B cell (primary cell): ENCODE measurements at regions not wholly inside any gene's neighbourhood (a gene's known extent, or its start where the extent isn't known, plus 50 kb on each side); places are given as distances from the start of the nearest gene placed in this dataset.

Experiments used
- ATAC-seq: fragments of 200-7000 bp; cut with Tn5 transposase; one replicate; pipeline ENCODE4 v1.10.0; 2021; ENCODE audit warnings: low read depth, mild to moderate bottlenecking, moderate number of reproducible peaks, moderate library complexity
- CTCF ChIA-PET: fragments of 350-600 bp; sonication (Branson Sonifier 250); formaldehyde crosslinking; loops from one replicate; lab custom pipeline; 2021; ENCODE audit warnings: antibody characterized with exemption, inconsistent platforms; lab: Charles Lee
- POLR2A ChIA-PET: fragments of 350-600 bp; sonication (Branson Sonifier 250); formaldehyde crosslinking; loops from one replicate; lab custom pipeline; 2021; ENCODE audit warnings: antibody characterized with exemption; lab: Charles Lee
- DNase-seq: peaks from one replicate; pipeline ENCODE4 v3.0.0; 2013
- H2AFZ ChIP-seq: 2 replicates; pipeline ENCODE4 v1.6.1; 2012; ENCODE audit warnings: mild to moderate bottlenecking, low read depth, low read length; ENCODE audit not compliant: insufficient read depth, poor library complexity, severe bottlenecking
- H3K27ac ChIP-seq, 2 donors: 1 replicate in 1 of 2; 2 replicates in 1 of 2; pipeline ENCODE4 v1.5.1; 2012 to 2013; ENCODE audit warnings: low read length in 2 of 2, mild to moderate bottlenecking in 2 of 2, moderate library complexity in 1 of 2
- H3K27me3 ChIP-seq, 4 experiments: fragments of 200-600 bp in 1 of 4; sonication (generic) in 1 of 4; replicated peaks in 1 of 4; 1 replicate in 2 of 4; 2 replicates in 2 of 4; pipeline versions ENCODE4 v1.6.1 to v1.7.0; 2013 to 2016; ENCODE audit warnings: low read length in 3 of 4, mild to moderate bottlenecking in 2 of 4, mixed read lengths in 1 of 4, moderate library complexity in 1 of 4; ENCODE audit not compliant: insufficient read depth in 4 of 4, control insufficient read depth in 3 of 4; ENCODE audit errors: control extremely low read depth in 1 of 4
- H3K36me3 ChIP-seq, 2 experiments: replicated peaks in 1 of 2; 1 replicate in 1 of 2; 2 replicates in 1 of 2; pipeline versions ENCODE4 v1.6.1 to v1.7.1; 2013; ENCODE audit warnings: low read length in 1 of 2; ENCODE audit not compliant: insufficient read depth in 2 of 2, control insufficient read depth in 1 of 2; ENCODE audit errors: control extremely low read depth in 1 of 2, extremely low read depth in 1 of 2
- H3K4me1 ChIP-seq, 2 donors: fragments of 200-600 bp in 1 of 2; sonication (generic) in 1 of 2; 1 replicate in 1 of 2; 2 replicates in 1 of 2; pipeline versions ENCODE4 v1.5.1 to v1.6.1; 2013 to 2017; ENCODE audit warnings: low read length in 2 of 2; ENCODE audit not compliant: control insufficient read depth in 2 of 2, insufficient read depth in 2 of 2
- H3K4me2 ChIP-seq: replicated peaks from 2 replicates; pipeline ENCODE3; 2012; ENCODE audit warnings: mild to moderate bottlenecking, low read depth, low read length; ENCODE audit not compliant: poor library complexity, severe bottlenecking
- H3K4me3 ChIP-seq, 5 experiments: fragments of 200-600 bp in 1 of 5; sonication (generic) in 1 of 5; 1 replicate in 3 of 5; 2 replicates in 2 of 5; pipeline versions ENCODE4 v1.5.1 to v1.7.0; 2011 to 2016; ENCODE audit warnings: low read length in 4 of 5, mild to moderate bottlenecking in 4 of 5, low read depth in 2 of 5, control low read depth in 1 of 5, moderate library complexity in 1 of 5; ENCODE audit not compliant: insufficient read depth in 1 of 5; ENCODE audit errors: control extremely low read depth in 1 of 5, extremely low read depth in 1 of 5
- H3K79me2 ChIP-seq: fragments of 200-600 bp; sonication (generic); one replicate; pipeline ENCODE4 v1.6.0; 2016; ENCODE audit warnings: low read length; ENCODE audit not compliant: control insufficient read depth, insufficient read depth
- H3K9ac ChIP-seq: fragments of 200-600 bp; sonication (generic); 2 replicates; pipeline ENCODE4 v1.6.1; 2017; ENCODE audit warnings: mild to moderate bottlenecking, low read length, moderate library complexity
- H3K9me3 ChIP-seq, 3 donors: one replicate each; pipeline versions ENCODE4 v1.6.1 to v1.7.1; 2013; ENCODE audit warnings: low read length in 2 of 3; ENCODE audit not compliant: control insufficient read depth in 2 of 3, insufficient read depth in 1 of 3; ENCODE audit errors: control extremely low read depth in 1 of 3
- H4K20me1 ChIP-seq: 2 replicates; pipeline ENCODE4 v1.6.0; 2012; ENCODE audit warnings: mild to moderate bottlenecking, low read length; ENCODE audit not compliant: insufficient read depth, control insufficient read depth, poor library complexity, severe bottlenecking
- H3K27ac Mint-ChIP-seq: one replicate; pipeline ENCODE4 v1.8.0; 2021; ENCODE audit warnings: mixed read lengths
- H3K27me3 Mint-ChIP-seq: one replicate; pipeline ENCODE4 v1.8.0; 2021; ENCODE audit warnings: mixed read lengths
- H3K4me1 Mint-ChIP-seq: one replicate; pipeline ENCODE4 v1.8.0; 2021; ENCODE audit warnings: mixed read lengths
- H3K4me3 Mint-ChIP-seq: one replicate; pipeline ENCODE4 v1.8.0; 2021; ENCODE audit warnings: mixed read lengths
- H3K9me3 Mint-ChIP-seq: one replicate; pipeline ENCODE4 v1.8.0; 2022; ENCODE audit warnings: mixed read lengths; ENCODE audit not compliant: insufficient read depth
- CTCF ChIP-seq: fragments of 200-600 bp; IDR thresholded peaks from one replicate; pipeline ENCODE4 v1.8.0; 2022; ENCODE audit warnings: antibody characterized with exemption, mild to moderate bottlenecking
- EZH2 ChIP-seq: IDR thresholded peaks from 2 replicates; pipeline ENCODE4 v1.6.1; 2012; ENCODE audit warnings: borderline replicate concordance, low read depth, mild to moderate bottlenecking, moderate library complexity, low read length; ENCODE audit not compliant: insufficient read depth, poor library complexity, severe bottlenecking
- WGBS: methylation state at CpG from one replicate; pipeline ENCODE4 v1.1.5; 2013; ENCODE audit warnings: missing lambda C conversion rate; ENCODE audit not compliant: insufficient coverage; 5-methylcytosine and 5-hydroxymethylcytosine counted together
- intact Hi-C: fragments of 100-400 bp; cut with micrococcal nuclease; formaldehyde crosslinking; loops from one replicate; pipeline ENCODE4 v1.10.0; 2022

- Histone ChIP-seq H3K9me3 (no peaks in the 10 kb centered on the region), H3K27me3 (no peaks in the 10 kb centered on the region), H3K4me1 (no peaks in the 10 kb centered on the region), H3K9ac (no peak overlapping the region), H3K36me3 (no peaks in the 10 kb centered on the region), H3K4me3 (no peak overlapping the region), H4K20me1 (no peaks in the 10 kb centered on the region), H3K4me2 (no peak overlapping the region), H2AFZ (no peak overlapping the region), H3K79me2 (no peaks in the 10 kb centered on the region), H3K27ac (no peak overlapping the region)
- DNase-seq: no peak
- H3K27ac Mint-ChIP-seq: no peak overlapping the region
- POLR2A ChIA-PET: no interaction called here
- peaks cover 3% of the 10 kb centered on the region for H3K27me3 Mint-ChIP-seq
- no peaks in the 10 kb centered on the region for H3K9me3 Mint-ChIP-seq
- no peak overlapping the region for H3K4me3 Mint-ChIP-seq
- no peaks in the 10 kb centered on the region for H3K4me1 Mint-ChIP-seq
- WGBS: 86% methylated on average over 6 of the region's 6 CpGs
- intact Hi-C loops: no loop called here
- TF ChIP-seq CTCF (no peak), EZH2 (no peak)
- CTCF ChIA-PET: no interaction called here
- no peak for ATAC-seq
Observed at GRCh38 chr9:129423216-129423615, 197.7 kb downstream of the C9orf50 start.

GRCh38 chr9:129422843-129423192 lies 198.1 kb downstream of the C9orf50 start:
- CTCF ChIA-PET: interaction anchor here (0.5 kb wide), 1 partner anchor 203 kb away, joined by 3 read pairs; the partner anchor contains the start of gene NTMT1
- intact Hi-C loops: no loop called here
- H3K4me2 ChIP-seq: no peak overlapping the region
- POLR2A ChIA-PET: no interaction called here
- H3K9ac ChIP-seq: no peak overlapping the region
- no peak overlapping the region for H3K4me3 Mint-ChIP-seq
- H3K9me3 Mint-ChIP-seq: no peaks in the 10 kb centered on the region
- H3K4me1 ChIP-seq: no peaks in the 10 kb centered on the region
- H2AFZ ChIP-seq: no peak overlapping the region
- peaks cover 3% of the 10 kb centered on the region for H3K27me3 Mint-ChIP-seq
- no peaks in the 10 kb centered on the region for H3K9me3 ChIP-seq
- no peak for TF ChIP-seq EZH2
- no peak for TF ChIP-seq CTCF
- ATAC-seq (no peak), DNase-seq (no peak)
- 34% methylated on average over 11 of the region's 12 CpGs for WGBS
- no peaks in the 10 kb centered on the region for H4K20me1 ChIP-seq
- H3K79me2 ChIP-seq: no peaks in the 10 kb centered on the region
- no peak overlapping the region for H3K4me3 ChIP-seq
- H3K27ac Mint-ChIP-seq: no peak overlapping the region
- no peaks in the 10 kb centered on the region for H3K27me3 ChIP-seq
- H3K4me1 Mint-ChIP-seq: no peaks in the 10 kb centered on the region
- H3K36me3 ChIP-seq: no peaks in the 10 kb centered on the region
- H3K27ac ChIP-seq: no peak overlapping the region
